GM21619 (cell line): ENCODE measurements at regions not wholly inside any gene's neighbourhood (a gene's known extent, or its start where the extent isn't known, plus 50 kb on each side); places are given as distances from the start of the nearest gene placed in this dataset.

Source experiments
- ATAC-seq: cut with Tn5 transposase; IDR thresholded peaks from one replicate; pipeline ENCODE4 v1.9.1; 2021; ENCODE audit not compliant: unreplicated experiment

DNA sequence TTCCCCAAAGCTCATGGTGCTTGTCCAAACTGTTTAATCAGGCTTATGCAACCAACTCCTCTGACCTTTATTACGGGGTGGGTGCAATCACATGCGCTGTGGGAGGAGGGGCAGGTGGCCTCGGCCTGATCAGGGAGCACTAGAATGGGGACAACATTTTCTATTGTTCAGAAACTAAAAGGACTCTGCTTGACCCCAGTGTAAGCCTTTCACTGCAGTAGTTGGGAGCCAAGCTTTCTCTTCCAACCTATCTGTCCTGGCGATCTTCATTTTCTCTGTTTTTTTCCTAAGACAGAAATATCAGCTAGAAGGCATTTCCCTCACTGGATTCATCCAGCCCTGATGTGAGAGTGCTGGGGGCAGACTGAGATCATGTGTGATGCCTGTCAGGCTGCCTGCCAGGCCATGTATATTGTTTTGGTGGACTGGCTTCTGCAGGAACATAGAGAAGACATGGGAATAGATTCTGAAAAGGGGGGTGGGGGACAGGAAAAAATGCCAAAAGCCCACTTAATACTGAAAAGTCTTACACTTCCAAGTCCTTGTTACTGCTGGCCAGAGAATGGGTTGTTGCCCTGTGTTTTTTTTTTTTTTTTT is 627.0 kb upstream of the TBL1XR1 start:
- no peak for ATAC-seq

DNA sequence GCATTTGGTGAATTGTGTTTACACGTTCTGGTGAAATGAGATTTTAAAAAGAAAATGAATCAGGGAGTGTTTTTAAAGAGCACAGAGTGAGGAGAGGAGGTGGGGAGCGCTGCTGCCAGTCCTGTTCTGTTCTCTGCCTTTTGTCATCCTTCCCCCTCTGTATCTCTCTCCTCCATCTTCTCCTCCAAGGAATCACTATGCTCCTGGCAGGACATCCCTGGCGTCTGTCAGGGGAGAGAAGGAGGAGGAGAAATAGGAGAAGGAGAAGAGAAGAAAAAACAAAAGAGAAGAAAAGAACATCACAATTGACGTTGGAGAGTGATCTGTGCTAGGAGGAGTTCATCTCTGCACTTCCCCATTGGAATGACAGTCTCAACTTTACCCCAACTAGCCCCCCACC is 627.6 kb upstream of the TBL1XR1 start:
- ATAC-seq: no peak

DNA sequence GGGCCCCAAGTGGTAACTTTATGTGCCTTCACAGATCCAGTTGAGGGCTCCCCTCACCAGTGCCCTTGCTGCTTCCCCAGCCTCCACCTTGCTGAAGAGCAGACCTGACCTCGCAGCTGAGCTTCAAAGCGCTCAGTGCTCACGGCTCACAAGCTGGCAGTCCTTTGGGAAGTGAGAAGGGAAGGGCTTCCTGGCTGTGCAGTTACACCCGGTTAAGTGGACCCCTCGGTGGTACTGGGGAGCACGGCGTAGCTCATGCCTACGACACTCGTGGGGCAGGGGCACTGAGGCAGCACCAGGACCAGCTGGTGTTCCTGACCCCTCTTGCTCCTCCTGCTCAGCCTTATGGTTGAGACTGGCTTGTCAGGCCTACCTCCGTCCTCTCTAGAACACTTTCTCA is 629.0 kb upstream of the TBL1XR1 start:
- ATAC-seq: no peak

DNA sequence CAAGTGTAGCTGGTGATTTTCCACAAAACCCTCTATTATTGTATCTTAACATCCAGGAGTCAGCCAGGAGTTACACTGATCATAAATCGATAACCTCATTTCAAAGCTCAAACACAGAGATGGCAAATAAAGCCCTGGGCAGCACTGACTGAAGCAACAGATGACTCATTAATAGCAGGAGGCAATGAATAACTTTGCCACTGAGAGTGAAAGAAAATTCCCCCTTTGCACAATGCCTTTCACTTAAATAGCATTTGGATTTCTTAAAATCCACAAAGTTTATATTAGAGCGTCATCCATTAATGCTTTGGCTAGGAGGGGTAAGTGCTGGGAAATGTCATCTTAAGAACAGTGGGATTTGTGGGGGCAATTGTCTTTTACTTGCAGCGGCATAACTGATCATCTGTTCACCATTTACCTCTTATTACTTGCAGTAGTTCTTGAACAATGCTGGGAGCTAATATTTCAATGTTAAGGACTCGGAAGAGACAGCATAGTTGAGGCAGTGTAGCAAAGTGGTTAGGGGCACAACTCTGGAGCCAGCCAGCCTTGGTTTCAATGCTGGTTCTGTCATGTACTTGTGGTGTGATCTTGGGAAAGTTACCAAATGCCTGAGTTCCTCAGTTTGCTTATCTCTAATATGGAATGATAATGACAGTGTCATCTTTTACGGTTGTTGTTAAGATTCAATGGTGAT is 630.4 kb upstream of the TBL1XR1 start:
- peak; percentile 82 for ATAC-seq

DNA sequence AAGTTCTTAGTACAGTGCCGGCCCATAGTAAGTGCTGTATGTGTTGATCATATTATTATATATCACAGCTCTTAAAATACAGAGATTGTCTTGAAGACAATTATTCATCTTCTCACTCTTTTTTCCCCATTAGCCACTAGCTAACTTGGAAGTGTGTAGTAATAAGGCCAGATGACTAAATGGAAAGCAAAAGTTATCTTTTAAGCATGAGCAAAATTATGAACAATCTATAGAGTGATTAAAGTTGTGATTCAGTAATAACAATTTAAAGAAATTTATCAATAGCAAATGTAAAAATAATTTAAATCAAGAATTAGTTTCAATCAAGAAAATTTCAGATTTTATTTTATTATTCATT is 630.9 kb upstream of the TBL1XR1 start:
- no peak for ATAC-seq

DNA sequence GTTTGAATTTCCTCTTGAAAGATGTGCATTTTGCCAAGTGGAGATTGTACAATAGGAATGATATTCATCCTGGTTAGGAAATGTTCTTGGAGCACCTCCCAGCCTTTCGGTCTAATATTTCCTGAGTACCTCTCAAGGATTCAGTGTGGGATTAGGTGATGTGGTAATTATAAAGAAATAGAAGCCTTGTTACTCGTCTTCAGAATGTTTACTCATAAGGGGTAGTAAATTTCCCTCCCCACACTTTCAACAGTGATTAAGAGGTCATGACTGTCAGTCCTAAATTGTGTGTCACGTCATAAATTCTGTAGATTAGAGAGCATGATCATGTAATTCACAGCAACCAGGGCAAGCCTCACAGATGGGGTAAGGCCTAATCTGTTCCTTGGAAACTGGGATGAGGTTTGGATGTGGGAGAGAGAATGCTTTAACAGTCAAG is 633.1 kb upstream of the TBL1XR1 start:
- no peak for ATAC-seq

DNA sequence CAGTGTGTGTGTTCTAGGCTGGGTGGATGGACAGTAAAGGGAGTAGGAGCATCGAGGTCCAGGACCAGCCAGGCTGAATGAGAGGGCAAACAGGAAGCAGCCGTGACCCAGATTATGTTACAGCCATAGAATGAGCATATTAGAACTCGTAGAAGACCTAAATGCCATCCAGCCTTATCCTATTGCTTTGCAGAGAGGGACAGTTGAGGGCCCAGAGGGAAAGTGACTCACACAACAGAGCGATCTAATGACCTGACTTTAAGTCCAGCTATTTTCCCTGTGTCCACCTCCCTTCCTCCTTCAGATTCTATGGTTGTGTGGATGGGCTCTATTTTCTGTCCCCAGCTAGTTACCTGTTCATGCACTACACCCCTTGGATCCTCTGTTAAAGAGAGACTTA is 634.1 kb upstream of the TBL1XR1 start:
- ATAC-seq: no peak

GRCh38 chr3:177832880-177833279 is 635.6 kb upstream of the TBL1XR1 start:
- no peak for ATAC-seq

- no peak for ATAC-seq
Measured at GRCh38 chr3:177833332-177833731, 636.0 kb upstream of the TBL1XR1 start.

GRCh38 chr3:177835008-177835407 is 637.7 kb upstream of the TBL1XR1 start:
- no peak for ATAC-seq

DNA sequence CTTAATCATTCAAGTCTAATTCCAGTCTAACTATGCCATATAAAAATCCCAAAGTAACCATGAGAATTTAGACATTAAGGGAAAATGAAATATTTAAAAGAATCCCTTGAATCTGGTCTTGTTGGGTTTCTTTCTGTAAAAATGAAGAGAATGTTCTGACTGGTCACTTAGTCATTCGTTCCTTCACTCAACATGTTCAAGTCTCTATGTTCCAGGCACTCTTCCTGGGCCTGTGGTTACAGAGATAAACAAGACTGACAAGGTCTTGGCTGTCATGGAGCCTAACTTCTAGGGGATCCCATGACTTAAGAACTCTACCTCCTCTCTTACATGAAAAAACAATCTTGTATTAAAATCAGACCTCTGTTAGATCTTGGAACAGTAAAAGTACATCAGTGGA is 638.6 kb upstream of the TBL1XR1 start:
- ATAC-seq: no peak

DNA sequence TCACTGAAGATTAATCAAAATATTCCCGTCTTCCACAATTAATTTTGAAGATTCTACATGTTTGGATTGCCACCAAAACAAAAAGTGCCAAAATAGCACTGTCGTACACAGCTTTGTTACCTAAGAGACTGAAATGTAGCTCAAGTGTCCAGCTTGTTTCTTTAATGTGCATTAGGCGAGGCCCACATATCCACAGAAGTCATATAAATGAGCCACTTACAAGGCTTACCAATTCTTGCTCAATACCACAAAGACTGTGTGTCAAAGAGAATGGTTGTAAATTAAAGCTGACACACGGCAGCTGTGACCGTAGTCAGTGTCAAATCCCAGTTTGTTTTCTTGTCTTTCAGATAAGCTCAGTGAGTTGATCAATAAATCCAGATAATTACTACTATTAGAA is 639.4 kb upstream of the TBL1XR1 start:
- ATAC-seq: no peak

DNA sequence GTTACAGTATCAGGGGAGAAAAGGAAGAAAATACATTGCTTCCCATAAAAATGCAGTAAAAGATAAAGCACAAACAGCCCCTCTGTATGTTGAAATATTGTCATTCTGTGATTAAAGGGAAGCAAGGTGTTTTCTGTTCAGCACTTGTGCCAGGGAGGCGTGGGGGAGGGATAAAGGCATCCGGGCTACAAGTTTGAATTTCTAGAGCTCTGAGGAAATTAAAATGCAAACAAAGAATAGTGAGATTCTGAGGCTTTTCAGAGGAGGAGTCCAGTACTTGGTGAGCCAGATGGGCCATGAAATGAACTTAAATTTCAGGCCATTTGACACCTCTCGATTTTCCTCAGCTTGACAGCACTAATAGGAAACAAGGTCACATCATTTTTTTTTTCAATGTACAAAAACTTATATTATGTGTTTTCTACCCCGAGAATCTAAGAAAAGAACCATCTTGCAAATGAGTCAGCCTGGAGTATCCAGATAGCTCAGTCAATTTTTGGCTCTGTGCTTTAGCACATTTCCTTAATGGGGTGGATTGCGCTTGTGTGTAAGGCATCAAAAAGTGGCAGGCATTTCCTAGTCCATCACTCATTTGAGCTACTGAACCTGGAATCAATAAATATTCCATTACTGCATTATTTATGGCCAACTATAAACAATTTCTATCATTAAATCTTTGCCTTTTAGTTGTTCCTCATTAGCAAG is 640.8 kb upstream of the TBL1XR1 start:
- no peak for ATAC-seq

DNA sequence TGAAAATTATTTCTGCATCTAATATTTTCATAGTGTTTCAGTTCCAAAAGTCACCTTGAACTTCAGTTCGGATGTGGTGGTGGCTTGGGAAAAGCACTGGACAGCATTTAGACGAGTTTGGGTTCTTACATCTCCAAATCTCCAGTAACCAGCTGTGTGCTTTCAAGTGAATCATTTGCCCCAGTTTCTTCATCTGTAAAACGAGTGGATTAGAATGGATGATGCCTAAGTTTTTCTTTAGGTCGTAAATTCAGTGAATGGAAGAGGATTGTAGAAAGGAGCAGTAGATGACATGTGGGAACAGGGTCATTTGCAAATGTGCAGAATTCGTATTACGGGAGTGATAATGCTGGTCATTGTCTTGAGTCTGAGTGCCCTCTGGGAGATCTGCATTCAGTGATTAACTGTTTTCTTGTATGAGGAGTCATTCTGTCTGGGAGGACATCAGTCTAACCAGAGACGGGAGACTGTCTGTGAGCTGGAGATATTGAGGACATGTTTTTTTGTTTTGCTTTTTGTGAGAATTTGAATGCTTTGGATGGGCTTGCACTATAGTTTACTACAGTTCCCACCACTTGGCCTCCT is 641.6 kb upstream of the TBL1XR1 start:
- ATAC-seq: no peak

- ATAC-seq: no peak
Measured at GRCh38 chr3:177842302-177842701, 645.0 kb upstream of the TBL1XR1 start.

GRCh38 chr3:177842743-177843734 is 645.8 kb upstream of the TBL1XR1 start:
- ATAC-seq: no peak

- ATAC-seq: no peak
Measured at GRCh38 chr3:177852001-177852807, 654.9 kb upstream of the TBL1XR1 start.

- ATAC-seq: no peak
Measured at GRCh38 chr3:177855021-177855420, 657.7 kb upstream of the TBL1XR1 start.

GRCh38 chr3:177860184-177860583 is 662.9 kb upstream of the TBL1XR1 start:
- no peak for ATAC-seq

DNA sequence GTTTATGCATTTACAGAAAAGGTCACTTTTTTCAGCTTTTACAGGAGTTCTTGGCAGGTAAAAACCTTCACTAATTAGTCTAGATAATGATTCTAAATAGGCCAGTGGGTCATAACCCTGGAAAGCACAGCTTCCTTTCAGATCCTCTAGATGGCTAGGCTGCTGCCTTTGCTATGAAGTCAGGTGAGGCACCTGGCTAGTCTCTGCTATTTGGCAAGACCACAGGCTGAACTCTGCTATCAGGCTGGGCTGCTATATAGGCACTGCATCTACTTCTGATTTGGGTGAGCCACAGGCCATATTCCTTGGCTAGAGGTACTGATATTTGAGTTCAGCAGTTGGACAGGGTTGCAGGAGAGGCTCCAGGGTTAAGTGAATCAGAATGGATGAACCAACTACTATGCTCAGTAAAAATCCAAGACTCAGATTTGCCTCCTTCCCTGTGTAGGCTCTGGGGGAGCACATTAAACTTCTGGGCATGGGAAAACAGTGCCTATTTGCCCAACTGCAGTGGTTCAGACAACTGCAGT is 665.7 kb upstream of the TBL1XR1 start:
- no peak for ATAC-seq
